GM19328 (cell line): ENCODE measurements at regions not wholly inside any gene's neighbourhood (a gene's known extent, or its start where the extent isn't known, plus 50 kb on each side); places are given as distances from the start of the nearest gene placed in this dataset.
"Not testable (repeated sequence)": the region's sequence is repeated elsewhere in the genome, so short reads cannot be mapped to it uniquely, and the experiment has no call there.

ENCODE experiments used
- ATAC-seq: cut with Tn5 transposase; IDR thresholded peaks from one replicate; pipeline ENCODE4 v1.9.1; 2021; ENCODE audit warnings: mild to moderate bottlenecking, moderate library complexity; ENCODE audit not compliant: unreplicated experiment

GRCh38 chr3:182388506-182388905 lies 404.8 kb upstream of the ATP11B start:
- ATAC-seq: no peak

GRCh38 chr3:182389071-182389815 lies 404.1 kb upstream of the ATP11B start:
- no peak for ATAC-seq

GRCh38 chr3:182390421-182390820 lies 402.9 kb upstream of the ATP11B start:
- no peak for ATAC-seq

GRCh38 chr3:182392182-182392937 lies 400.9 kb upstream of the ATP11B start:
- ATAC-seq: no peak

GRCh38 chr3:182393151-182393550 lies 400.2 kb upstream of the ATP11B start:
- ATAC-seq: no peak

GRCh38 chr3:182393830-182394367 lies 399.4 kb upstream of the ATP11B start:
- no peak for ATAC-seq

GRCh38 chr3:182397164-182397563 lies 396.1 kb upstream of the ATP11B start:
- ATAC-seq: no peak

GRCh38 chr3:182399978-182400737 lies 393.1 kb upstream of the ATP11B start:
- no peak for ATAC-seq

- ATAC-seq: no peak
These were observed 392.5 kb upstream of the ATP11B start for GRCh38 chr3:182400838-182401237.

GRCh38 chr3:182404031-182404430 lies 389.3 kb upstream of the ATP11B start:
- no peak for ATAC-seq

- ATAC-seq: no peak
These were observed 387.5 kb upstream of the ATP11B start for GRCh38 chr3:182405759-182406158.

- ATAC-seq: no peak
These were observed 386.5 kb upstream of the ATP11B start for GRCh38 chr3:182406786-182407185.

GRCh38 chr3:182410051-182410450 lies 383.3 kb upstream of the ATP11B start:
- ATAC-seq: no peak

GRCh38 chr3:182412066-182412465 lies 381.2 kb upstream of the ATP11B start:
- ATAC-seq: no peak

GRCh38 chr3:182413061-182413460 lies 380.2 kb upstream of the ATP11B start:
- ATAC-seq: no peak

- ATAC-seq: no peak
These were observed 379.6 kb upstream of the ATP11B start for GRCh38 chr3:182413682-182414081.

GRCh38 chr3:182414586-182414985 lies 378.7 kb upstream of the ATP11B start:
- ATAC-seq: no peak

- ATAC-seq: no peak
These were observed 372.6 kb upstream of the ATP11B start for GRCh38 chr3:182420741-182421140.

- no peak for ATAC-seq
These were observed 369.3 kb upstream of the ATP11B start for GRCh38 chr3:182424006-182424405.

- ATAC-seq: not testable (repeated sequence)
These were observed 367.2 kb upstream of the ATP11B start for GRCh38 chr3:182425926-182426718.
